Sigmoid colon (tissue), 3 donors: ENCODE measurements at regions not wholly inside any gene's neighbourhood (a gene's known extent, or its start where the extent isn't known, plus 50 kb on each side); places are given as distances from the start of the nearest gene placed in this dataset.

Experiments used
- POLR2A ChIP-seq, 2 donors: fragments of 450-650 bp; IDR thresholded peaks; one replicate each; pipeline ENCODE4 v1.6.1; 2016; ENCODE audit warnings: antibody characterized with exemption in 2 of 2, mild to moderate bottlenecking in 2 of 2, moderate library complexity in 2 of 2
- TF ChIP-seq, protein P1 (sequence below), 4 experiments: fragments of 450-650 bp in 3 of 4; fragments of 200-600 bp in 1 of 4; IDR thresholded peaks; one replicate each; pipeline ENCODE4 v1.5.1; 2016 to 2019; ENCODE audit warnings: antibody characterized with exemption in 4 of 4, mild to moderate bottlenecking in 3 of 4, moderate library complexity in 2 of 4

DNA sequence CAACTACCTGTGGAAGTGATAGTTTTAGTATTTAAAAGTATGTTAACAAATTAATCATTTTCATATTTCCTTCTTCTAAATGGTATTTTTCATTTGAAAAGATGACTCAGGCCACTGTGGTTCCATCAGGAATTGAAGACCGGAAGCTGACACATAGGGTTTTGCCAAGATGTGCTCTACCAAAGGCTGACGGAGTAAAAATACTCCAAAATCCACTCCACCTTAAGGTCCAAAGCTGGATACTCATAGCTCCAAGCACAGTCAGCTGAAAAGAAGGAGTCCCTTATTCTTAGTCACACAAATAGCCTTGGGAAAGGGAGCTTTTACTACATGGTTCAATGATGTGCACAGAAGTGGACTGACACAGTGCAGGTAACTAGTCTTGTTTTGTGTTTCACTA lies 472.0 kb downstream of the ARAP2 start:
- TF ChIP-seq, protein P1, sequence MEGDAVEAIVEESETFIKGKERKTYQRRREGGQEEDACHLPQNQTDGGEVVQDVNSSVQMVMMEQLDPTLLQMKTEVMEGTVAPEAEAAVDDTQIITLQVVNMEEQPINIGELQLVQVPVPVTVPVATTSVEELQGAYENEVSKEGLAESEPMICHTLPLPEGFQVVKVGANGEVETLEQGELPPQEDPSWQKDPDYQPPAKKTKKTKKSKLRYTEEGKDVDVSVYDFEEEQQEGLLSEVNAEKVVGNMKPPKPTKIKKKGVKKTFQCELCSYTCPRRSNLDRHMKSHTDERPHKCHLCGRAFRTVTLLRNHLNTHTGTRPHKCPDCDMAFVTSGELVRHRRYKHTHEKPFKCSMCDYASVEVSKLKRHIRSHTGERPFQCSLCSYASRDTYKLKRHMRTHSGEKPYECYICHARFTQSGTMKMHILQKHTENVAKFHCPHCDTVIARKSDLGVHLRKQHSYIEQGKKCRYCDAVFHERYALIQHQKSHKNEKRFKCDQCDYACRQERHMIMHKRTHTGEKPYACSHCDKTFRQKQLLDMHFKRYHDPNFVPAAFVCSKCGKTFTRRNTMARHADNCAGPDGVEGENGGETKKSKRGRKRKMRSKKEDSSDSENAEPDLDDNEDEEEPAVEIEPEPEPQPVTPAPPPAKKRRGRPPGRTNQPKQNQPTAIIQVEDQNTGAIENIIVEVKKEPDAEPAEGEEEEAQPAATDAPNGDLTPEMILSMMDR (IDR thresholded peaks at IDR 0.05), result no peak
- TF ChIP-seq POLR2A (IDR thresholded peaks at IDR 0.05), result no peak
